Vagina (tissue), 2 donors: ENCODE measurements at regions not wholly inside any gene's neighbourhood (a gene's known extent, or its start where the extent isn't known, plus 50 kb on each side); places are given as distances from the start of the nearest gene placed in this dataset.

ENCODE experiments used
- POLR2A ChIP-seq, 2 donors: fragments of 450-650 bp; IDR thresholded peaks; one replicate each; pipeline ENCODE4 v1.6.1; 2017; ENCODE audit warnings: antibody characterized with exemption in 2 of 2, mild to moderate bottlenecking in 2 of 2, moderate library complexity in 2 of 2
- POLR2AphosphoS5 ChIP-seq, 2 donors: sonication (generic); formaldehyde crosslinking; IDR thresholded peaks; one replicate each; pipeline ENCODE4 v1.9.0; 2017; ENCODE audit warnings: antibody characterized with exemption in 2 of 2, mild to moderate bottlenecking in 2 of 2, low read depth in 1 of 2; ENCODE audit not compliant: insufficient read depth in 1 of 2
- TF ChIP-seq, protein P1 (sequence below), 3 experiments: fragments of 450-650 bp in 2 of 3; fragments of 200-600 bp in 1 of 3; sonication (generic) in 1 of 3; IDR thresholded peaks; one replicate each; pipeline ENCODE4 v1.5.1; 2017 to 2019; ENCODE audit warnings: antibody characterized with exemption in 3 of 3, mild to moderate bottlenecking in 2 of 3, moderate library complexity in 2 of 3

DNA sequence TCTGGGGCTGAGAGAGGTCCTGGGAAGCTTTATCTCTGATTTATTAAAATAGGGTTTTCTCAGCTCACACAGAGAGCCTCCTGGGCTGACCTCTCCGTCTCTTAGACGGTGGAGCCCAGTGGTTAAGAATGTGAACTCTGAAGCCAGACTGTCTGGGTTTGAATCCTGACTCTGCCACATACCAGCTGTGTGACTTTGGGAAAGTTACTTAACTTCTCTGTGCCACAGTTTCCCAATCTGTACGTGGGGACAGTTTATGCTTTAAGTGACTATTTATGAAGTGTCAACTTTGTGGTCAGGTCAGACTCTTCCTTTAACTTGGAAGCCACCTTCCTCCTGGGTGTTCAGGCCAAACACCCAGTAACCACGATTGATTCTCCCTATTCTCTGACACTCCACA, 290.9 kb downstream of the AACS start:
- TF ChIP-seq, protein P1, sequence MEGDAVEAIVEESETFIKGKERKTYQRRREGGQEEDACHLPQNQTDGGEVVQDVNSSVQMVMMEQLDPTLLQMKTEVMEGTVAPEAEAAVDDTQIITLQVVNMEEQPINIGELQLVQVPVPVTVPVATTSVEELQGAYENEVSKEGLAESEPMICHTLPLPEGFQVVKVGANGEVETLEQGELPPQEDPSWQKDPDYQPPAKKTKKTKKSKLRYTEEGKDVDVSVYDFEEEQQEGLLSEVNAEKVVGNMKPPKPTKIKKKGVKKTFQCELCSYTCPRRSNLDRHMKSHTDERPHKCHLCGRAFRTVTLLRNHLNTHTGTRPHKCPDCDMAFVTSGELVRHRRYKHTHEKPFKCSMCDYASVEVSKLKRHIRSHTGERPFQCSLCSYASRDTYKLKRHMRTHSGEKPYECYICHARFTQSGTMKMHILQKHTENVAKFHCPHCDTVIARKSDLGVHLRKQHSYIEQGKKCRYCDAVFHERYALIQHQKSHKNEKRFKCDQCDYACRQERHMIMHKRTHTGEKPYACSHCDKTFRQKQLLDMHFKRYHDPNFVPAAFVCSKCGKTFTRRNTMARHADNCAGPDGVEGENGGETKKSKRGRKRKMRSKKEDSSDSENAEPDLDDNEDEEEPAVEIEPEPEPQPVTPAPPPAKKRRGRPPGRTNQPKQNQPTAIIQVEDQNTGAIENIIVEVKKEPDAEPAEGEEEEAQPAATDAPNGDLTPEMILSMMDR (IDR thresholded peaks at IDR 0.05): no peak
- TF ChIP-seq POLR2A (IDR thresholded peaks at IDR 0.05): no peak
- TF ChIP-seq POLR2AphosphoS5 (IDR thresholded peaks at IDR 0.05; ENCODE audit: insufficient read depth in 1 of 2, low read depth in 1 of 2): no peak
